GM21825 (cell line): ENCODE measurements at regions not wholly inside any gene's neighbourhood (a gene's known extent, or its start where the extent isn't known, plus 50 kb on each side); places are given as distances from the start of the nearest gene placed in this dataset.

ENCODE experiments used
- ATAC-seq: cut with Tn5 transposase; IDR thresholded peaks from one replicate; pipeline ENCODE4 v1.9.1; 2021; ENCODE audit warnings: mild to moderate bottlenecking, moderate library complexity; ENCODE audit not compliant: unreplicated experiment

GRCh38 chr14:99064262-99064954, 207.6 kb downstream of the BCL11B start:
- ATAC-seq: no peak

GRCh38 chr14:99065551-99065950, 206.4 kb downstream of the BCL11B start:
- no peak for ATAC-seq

- ATAC-seq: no peak
Observed at GRCh38 chr14:99066378-99066777, 205.6 kb downstream of the BCL11B start.

GRCh38 chr14:99067141-99067920, 204.7 kb downstream of the BCL11B start:
- ATAC-seq: no peak

GRCh38 chr14:99067927-99068326, 204.1 kb downstream of the BCL11B start:
- ATAC-seq: no peak

- no peak for ATAC-seq
Observed at GRCh38 chr14:99069946-99070345, 202.1 kb downstream of the BCL11B start.

GRCh38 chr14:99072433-99072832, 199.6 kb downstream of the BCL11B start:
- ATAC-seq: no peak

GRCh38 chr14:99072956-99073355, 199.0 kb downstream of the BCL11B start:
- ATAC-seq: no peak

- ATAC-seq: no peak
Observed at GRCh38 chr14:99073431-99073830, 198.6 kb downstream of the BCL11B start.

GRCh38 chr14:99075061-99075460, 196.9 kb downstream of the BCL11B start:
- ATAC-seq: no peak

- ATAC-seq: no peak
Observed at GRCh38 chr14:99075771-99076375, 196.1 kb downstream of the BCL11B start.

- ATAC-seq: no peak
Observed at GRCh38 chr14:99077076-99077843, 194.7 kb downstream of the BCL11B start.

GRCh38 chr14:99077844-99078236, 194.2 kb downstream of the BCL11B start:
- ATAC-seq: no peak

- ATAC-seq: no peak
Observed at GRCh38 chr14:99078426-99078825, 193.6 kb downstream of the BCL11B start.

- ATAC-seq: no peak
Observed at GRCh38 chr14:99079061-99079727, 192.8 kb downstream of the BCL11B start.

GRCh38 chr14:99080306-99080705, 191.7 kb downstream of the BCL11B start:
- ATAC-seq: no peak

- ATAC-seq: no peak
Observed at GRCh38 chr14:99081156-99081765, 190.7 kb downstream of the BCL11B start.

- no peak for ATAC-seq
Observed at GRCh38 chr14:99081880-99082279, 190.1 kb downstream of the BCL11B start.

GRCh38 chr14:99093532-99094517, 178.2 kb downstream of the BCL11B start:
- no peak for ATAC-seq
